HG03103 (cell line): ENCODE measurements at regions not wholly inside any gene's neighbourhood (a gene's known extent, or its start where the extent isn't known, plus 50 kb on each side); places are given as distances from the start of the nearest gene placed in this dataset.

Experiments used
- ATAC-seq: cut with Tn5 transposase; IDR thresholded peaks from one replicate; pipeline ENCODE4 v1.9.1; 2021; ENCODE audit warnings: low read depth; ENCODE audit not compliant: unreplicated experiment

DNA sequence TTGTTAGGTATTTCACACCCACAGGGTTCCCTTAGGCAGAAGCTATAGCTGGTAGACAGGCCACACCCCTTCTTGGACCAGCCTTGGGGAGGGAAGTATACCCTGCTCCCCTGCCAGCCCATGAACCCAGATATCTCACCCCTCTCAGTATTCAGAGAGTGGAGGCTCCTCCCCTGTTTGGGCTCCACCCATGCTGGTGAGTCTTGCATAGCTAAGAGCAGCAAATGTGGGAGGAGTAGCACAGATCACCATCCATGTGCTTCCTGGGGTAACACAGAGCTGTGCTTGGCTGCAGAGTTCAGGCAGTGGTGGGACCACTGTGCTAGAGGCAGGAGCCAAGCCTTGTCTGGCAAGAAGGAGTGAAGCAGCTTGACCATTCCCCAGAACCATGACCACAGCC, 427.2 kb downstream of the ZIC1 start:
- no peak for ATAC-seq

DNA sequence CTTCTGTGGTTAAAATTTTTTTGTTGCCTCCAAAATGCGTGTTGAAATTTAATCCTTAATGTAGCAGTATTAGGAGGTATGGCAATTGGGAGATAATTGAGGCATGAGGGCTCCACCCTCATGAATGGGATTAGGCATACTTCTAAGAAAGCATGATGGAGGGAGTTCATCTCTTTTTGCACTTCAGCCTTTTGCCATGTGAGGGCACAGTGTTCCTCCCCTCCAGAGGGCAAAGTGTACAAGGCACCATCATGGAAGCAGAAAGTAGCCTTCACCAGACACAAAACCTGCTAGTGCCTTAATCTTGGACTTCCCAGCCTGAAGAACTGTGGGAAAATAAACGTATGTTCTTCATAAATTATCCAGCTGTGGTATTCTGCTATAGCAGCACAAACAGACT, 429.5 kb downstream of the ZIC1 start:
- no peak for ATAC-seq

DNA sequence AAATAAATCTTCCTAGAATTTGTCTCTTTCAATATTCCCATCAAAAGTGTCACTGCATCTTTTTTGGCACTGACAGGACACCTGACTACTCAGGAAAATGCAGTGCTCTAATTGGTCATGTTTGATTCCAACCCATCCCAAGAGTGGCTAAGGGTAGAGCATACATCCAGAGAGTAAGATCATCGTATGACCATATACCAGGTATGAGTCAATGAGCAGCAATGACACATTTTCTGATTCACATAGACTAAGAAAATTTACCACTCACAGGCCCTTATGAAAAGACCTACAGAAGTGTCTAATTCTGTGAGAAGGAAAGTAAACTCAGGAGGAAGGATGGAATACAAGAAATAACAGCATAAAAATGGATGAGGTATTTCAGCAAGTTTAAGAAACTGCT, 434.2 kb downstream of the ZIC1 start:
- no peak for ATAC-seq

DNA sequence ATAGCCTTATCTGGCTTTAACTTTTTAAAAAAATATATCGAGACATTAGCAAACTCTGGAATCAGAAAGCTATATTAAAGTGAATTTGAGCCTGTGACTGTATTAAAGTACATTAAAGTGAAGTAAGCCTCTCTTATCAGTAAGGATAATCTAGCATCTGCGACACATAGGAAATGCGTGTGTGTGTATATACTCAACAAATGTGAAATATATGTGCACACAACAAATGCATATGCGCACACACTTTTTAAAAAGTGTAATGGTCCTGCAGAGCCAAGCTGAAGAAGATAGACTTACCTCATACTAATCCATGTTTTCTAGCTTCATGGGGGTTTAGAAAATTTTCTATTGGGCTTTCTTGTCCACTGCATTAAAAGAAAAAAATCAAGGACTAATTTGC, 437.1 kb downstream of the ZIC1 start:
- no peak for ATAC-seq

DNA sequence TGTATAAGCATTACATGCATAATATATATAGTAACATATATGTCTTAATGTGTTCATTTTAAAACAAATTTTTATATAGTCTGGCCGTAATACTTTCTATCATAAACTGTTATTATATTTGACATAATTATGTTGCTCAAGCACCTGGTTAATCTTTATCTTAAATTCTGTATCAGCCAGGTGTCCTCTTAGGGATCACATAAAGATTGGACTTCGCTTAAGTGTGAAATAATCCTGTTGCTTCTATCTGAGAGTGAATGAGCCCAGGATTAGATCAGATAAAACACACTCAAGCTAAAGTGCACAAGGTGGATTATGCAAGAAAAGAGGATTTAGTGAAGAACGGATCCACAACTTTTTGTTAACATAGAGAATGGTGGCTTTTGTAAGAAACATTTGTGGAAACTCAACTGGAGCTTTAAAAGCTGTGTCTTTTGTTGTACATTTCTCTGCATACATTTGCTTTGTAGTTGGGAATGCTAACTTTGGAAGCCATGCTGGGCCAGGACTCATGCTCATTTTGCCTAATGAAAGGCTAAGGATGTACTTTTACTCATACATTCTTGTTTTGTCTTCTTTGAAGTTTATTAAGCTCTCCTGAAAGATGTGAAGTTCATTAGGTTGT, 437.8 kb downstream of the ZIC1 start:
- ATAC-seq: no peak

DNA sequence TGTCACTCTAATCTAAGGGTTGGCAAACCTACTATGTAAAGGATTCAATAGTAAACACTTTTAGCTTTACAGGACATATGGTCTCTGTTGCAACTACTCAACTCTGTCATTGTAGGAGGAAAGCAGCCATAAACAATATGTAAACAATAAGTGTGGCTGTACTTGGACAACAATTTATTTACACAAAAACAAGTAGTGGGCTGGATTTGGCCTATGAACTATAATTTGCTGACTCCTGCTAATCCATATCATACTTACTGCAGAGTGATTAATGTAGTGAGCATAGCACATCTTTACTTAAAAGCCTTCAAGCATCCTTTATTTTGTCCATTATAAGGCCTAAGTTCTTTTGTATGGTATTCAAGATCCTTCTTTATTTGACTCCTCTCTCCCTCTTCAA, 441.9 kb downstream of the ZIC1 start:
- ATAC-seq: no peak

DNA sequence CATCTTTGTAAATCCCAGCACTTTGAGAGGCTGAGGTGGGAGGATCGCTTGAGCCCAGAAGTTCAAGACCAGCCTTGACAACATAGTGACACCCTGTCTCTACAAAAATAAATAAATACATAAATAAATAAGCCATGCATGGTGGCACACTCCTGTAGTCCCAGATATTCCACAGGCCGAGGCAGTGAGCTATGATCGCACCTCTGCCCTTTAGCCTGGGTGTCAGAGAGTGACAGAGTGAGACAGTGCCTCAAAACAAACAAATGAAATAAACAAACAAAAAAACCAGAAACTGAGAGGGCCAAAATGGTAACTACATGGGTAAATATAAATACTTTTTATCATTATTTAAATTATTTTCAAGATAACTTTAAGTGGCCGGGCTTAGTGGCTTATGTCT, 445.4 kb downstream of the ZIC1 start:
- no peak for ATAC-seq

DNA sequence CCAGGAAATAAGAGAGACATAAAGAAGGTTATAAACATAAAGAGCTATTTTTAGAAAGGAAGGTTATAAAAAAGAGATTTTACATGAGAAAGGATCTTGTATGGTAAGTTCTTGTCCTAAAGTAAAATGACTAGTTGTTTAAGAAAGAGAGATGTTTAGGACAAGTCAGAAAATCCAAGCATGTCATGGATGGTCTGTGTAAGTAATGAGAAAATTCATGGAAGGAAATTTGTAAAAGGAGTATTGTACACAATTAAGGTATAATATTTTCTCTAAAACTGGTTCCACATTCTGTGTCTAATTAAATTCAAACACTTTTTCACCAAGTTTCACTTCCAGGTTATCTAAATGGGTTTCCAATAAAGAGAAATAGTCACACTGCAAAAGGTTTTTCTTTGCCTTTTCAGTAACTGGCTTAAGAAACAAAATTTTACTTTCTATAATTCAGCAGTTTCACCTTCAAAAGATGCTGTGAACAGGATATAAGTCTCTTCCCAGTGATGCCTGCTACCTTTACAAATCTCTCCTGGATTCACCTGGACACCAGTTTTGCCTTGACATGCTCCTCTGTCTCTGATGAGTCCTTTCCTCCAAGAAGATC, 455.7 kb downstream of the ZIC1 start:
- no peak for ATAC-seq

DNA sequence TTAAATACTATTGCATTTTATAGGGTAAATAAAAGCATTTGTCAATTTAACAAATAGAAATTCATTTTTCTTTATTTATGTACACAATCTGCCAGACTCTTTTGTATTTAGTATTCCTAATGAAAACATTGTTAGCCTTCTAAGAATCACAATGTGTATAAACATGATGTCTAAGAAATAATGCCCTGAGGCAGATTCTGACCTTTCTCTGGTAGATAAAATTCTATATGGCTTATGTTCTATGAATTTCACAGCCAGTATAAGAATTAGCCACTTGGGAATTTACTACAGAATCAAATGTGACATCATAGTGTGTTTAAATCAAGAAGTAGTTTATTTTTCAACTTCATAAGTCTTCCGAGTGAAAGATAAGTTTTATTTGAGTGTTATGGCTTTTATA, 457.4 kb downstream of the ZIC1 start:
- no peak for ATAC-seq

DNA sequence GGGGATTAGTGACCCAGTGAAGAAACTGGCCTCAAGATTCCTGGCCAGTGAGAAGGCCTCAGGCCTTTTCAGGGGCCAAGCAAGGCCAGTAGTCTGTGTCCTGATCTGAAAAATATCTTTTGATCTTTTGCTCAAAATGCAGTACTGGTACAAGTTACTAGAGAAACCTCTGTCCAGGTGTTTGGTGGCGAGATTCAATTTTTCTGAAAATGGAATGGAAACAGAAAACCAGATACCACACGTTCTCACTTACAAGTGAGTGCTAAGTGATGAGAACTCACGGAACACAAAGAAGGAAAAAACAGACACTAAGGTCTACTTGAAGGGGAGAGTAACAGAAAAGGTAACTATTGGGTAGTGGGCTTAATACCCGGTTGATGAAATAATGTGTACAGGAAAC, 463.4 kb downstream of the ZIC1 start:
- ATAC-seq: no peak

DNA sequence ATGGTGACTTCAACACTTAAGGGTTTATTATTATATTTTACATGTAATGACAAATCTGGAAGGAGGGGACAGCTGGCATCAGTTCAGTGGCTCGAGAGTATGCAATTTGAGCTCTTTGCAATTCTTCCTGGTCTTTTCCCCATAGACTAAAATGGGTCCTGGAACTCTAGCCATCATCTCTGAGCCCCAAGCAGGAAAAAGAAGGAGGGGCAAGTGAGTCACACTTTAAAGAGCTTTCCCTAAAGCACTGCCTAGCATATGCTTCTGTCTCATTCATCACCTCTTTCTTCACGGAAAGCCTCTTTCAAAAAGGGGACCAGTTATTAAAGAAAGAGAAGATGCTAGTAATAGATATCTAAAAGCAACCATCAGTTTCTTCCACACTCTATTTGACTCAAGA, 466.3 kb downstream of the ZIC1 start:
- no peak for ATAC-seq

DNA sequence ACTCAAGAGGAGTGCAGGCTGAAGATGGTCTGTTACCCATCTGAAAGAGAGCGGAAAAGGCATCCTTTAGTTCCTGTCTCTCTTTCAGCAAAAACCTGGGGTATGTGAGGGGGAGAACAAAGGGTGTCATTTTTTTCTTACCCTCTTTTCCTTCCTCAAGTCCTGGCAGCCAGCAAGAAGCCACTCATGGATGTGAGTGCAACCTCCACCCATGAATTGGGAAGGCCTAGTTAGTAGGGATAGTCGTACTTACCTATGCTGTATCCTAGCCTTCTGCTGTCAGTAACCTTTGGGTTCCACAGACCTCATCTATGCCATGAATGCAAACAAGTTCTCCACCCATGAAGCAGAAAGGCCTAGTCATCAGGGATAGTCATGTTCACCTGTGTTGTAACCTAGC, 472.8 kb downstream of the ZIC1 start:
- no peak for ATAC-seq

DNA sequence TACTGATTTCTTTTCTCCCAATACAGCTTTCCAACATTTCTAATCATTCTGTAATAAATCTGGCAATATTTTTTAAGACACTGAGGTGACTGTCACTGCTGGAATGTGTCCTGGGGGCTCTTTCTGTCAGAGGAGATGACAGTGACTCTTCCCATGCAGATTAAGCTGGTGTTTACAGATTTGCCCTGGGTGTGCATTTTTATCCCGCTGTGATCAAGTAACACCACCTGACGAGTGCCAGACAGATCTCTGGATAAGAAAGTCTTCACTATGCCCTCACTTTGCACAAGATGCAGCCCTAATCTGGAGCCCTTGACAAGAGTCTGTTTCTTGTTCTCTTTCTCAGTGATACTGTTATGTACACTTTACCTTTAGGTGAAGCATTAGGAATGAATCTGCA, 477.7 kb downstream of the ZIC1 start:
- no peak for ATAC-seq

DNA sequence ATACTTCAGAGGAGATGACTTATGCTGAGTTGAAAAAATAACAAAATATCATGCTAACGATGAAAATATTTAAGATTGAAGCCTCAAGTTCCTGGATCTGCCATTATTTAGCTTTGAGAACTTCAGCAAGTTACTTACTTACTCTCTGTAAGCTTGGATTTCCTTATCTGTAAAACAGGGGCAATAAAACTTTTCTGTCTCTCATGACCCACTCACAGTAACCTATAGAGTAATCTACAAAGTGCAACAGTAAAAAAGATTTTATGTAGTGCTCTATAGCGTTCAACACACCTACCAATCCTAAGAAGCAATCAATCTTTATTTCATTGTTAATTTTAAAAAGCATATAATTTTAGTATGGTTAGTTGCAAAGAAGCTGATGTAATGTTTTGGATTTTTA, 478.6 kb downstream of the ZIC1 start:
- ATAC-seq: no peak

DNA sequence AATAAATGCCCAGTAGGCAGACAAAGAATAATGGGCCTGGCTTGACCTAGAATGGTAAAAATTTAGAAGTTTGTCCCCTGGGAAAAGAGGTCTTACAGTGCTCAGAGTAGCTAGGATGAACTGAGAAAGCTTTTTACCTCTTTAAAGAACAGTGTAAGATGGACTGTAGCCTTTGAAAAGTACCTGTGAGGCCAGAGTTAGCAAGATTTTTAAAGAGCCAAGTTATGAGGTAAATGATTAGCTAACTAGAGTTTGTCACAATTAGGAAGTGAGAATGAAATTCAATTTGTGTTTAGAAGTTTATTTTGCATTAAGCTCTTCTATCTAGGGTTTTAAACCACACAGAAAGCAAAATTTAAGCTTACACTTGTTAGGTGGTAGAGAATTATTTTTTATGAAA, 480.9 kb downstream of the ZIC1 start:
- ATAC-seq: peak; percentile 48

DNA sequence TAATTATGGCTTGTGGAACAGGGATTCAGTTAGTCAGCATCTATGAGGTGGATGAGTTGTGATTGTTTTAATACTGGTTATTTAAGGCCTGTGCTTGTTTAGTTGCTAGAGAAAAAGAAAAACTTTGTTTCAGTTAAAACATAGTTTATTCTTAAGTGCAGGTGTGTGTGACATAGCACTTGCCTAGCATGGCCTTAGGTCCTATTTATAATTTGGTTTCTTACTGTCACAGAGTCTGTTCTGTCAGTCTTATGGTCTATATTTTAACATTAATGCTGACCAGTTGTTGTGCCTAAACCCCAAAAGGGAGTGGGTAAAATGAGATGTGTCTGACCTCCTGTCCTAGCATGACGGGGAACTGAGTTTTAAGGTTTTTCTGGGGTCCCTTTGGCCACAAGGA, 486.3 kb downstream of the ZIC1 start:
- ATAC-seq: no peak

DNA sequence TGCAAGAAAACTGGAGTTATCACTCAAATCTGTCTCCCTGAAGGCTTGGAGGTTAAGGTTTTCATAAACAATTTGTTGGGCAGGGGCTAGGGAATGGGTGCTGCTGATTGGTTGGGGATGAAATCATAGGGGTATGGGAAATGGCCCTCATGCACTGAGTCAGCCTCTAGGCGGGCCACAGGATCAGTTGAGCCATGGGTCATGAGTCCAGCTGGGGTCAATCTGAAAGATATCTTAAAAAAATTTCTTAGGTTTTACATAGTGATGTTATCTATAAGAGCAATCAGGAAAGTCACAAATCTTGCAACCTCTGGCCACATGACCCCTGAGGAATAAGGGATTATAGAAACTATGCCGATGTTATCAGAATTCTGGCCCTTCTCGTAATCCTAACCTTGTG, 491.7 kb downstream of the ZIC1 start:
- ATAC-seq: no peak

DNA sequence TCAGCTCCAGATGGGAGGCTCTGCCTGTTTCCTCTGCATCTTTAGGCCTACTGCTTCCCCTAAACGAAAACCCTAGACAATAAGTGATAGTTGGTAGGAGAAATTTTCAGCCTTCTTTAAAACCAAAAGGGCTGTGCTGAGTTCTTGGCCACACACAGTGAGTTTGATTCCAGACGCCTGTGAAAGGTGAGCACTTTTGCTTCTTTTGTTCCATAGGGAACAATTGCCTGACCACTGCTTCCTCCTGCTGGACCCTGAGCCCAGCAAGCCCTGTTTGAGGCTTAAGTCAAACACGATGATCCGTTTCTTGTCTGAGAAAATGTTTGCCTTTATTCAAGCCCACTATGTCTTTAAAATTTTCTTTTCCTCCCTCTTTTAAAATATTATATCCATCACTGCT, 493.9 kb downstream of the ZIC1 start:
- ATAC-seq: no peak

DNA sequence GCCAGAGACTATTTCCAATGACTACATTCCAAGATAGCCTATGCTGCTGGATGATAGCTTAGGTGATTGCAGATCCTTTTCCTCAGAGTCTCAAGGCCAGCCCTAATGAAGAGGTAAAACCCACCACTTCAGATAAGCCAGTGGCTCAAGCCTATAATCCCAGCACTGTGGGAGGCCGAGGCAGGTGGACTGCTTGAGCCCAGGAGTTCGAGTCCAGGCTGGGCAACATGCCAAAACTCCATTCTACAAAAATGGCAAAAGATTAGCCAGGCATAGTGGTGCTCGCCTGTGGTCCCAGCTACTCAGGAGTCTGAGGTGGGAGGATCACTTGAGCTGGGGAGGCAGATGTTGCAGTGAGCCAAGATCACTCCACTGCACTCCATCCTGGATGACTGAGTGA, 495.3 kb downstream of the ZIC1 start:
- ATAC-seq: no peak

DNA sequence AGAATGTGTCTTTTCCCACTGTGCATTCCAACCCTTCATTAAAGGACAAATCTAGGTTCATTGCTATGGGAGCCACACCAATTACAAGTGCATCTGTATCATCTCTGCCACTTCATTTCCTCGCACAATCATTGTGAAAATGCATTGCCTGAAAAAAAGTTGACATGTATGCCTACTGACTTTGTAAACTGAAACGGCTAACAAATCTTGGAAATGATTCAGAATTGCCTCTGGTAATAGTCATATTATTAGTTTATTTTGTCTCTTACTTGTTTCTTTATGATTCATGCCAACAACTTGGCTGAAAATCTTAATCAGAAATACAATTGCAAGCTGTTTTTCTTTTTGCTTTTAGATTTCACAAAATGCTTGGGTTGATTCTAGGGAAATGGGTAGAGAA, 497.1 kb downstream of the ZIC1 start:
- ATAC-seq: no peak

DNA sequence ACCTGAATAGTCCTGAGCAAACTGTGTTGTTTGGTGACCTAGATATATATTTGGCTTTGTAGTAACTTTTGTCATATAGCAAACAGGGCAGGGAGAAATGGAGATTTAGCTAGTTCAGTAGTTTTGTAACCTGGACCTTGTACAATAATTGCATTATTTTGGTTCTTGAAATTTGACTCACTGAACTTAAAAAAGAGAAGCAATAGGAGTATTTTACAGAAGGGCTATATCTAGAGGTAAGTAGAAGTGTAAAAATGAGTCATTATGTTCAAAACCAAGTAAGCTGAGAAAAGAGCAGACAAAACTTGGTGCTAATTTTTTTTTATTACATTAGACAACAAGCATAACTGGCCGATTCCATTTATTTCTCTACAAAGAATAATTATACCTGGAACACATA, 505.4 kb downstream of the ZIC1 start:
- ATAC-seq: no peak

DNA sequence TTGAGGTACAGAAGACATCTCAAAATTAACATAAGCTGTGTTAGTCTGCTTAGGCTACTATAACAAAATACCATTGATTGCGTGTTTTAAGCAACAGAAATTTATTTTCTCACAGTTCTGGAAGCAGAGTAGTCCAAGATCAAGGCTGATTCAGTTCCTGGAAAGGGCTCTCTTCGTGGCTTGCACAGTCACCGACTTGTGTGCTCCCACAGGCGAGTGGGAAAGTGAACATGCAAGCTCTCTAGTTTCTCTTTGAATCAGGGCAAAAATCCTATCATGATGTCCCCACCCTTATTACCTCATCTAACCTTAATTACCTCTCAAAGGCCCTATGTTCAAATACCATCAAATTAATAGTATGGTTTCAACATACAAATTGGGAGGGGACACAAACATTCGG, 505.9 kb downstream of the ZIC1 start:
- ATAC-seq: no peak

DNA sequence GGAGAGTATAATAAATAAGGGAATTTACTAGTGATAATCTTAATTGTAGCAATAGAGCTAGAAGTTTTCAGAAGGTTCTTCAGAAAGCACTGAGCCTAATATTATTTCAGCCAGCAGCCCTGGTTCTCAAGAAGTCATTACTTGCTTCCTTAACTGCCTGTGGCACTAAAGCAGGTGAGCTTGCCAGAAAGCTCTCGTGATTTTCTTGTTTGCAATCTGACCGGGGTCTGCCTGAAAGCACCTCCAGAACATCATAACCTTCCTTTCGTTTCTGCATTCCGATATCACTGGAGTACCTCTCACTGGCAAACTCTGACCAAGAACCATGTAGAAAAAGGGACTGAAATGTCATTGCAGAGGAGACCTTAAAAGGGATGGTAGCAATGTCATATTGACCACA, 510.3 kb downstream of the ZIC1 start:
- no peak for ATAC-seq
